WTC11 (cell line): ENCODE measurements at regions not wholly inside any gene's neighbourhood (a gene's known extent, or its start where the extent isn't known, plus 50 kb on each side); places are given as distances from the start of the nearest gene placed in this dataset.

Source experiments
- ATAC-seq: fragments of 200-7000 bp; cut with Tn5 transposase; 2 replicates; pipeline ENCODE4 v1.10.0; 2021; ENCODE audit warnings: mild to moderate bottlenecking, moderate library complexity
- CTCF ChIA-PET: fragments of 300-600 bp; sonication (Branson Sonifier 250); formaldehyde crosslinking; loops from one replicate; lab custom pipeline; 2021; ENCODE audit warnings: antibody characterized with exemption; lab: Charles Lee
- POLR2A ChIA-PET: fragments of 350-600 bp; sonication (Branson Sonifier 250); formaldehyde crosslinking; loops from one replicate; lab custom pipeline; 2021; ENCODE audit warnings: antibody characterized with exemption; lab: Charles Lee
- DNase-seq: peaks from one replicate; pipeline ENCODE4 v3.0.0; 2021; ENCODE audit warnings: low spot score
- H3K27ac Mint-ChIP-seq: 2 replicates; pipeline ENCODE4 v1.8.0; 2021; ENCODE audit warnings: mixed read lengths
- H3K27me3 Mint-ChIP-seq: 2 replicates; pipeline ENCODE4 v1.8.0; 2021; ENCODE audit warnings: low read depth, mild to moderate bottlenecking, moderate library complexity, mixed read lengths
- H3K36me3 Mint-ChIP-seq: 2 replicates; pipeline ENCODE4 v1.8.0; 2021; ENCODE audit warnings: mixed read lengths
- H3K4me1 Mint-ChIP-seq: 2 replicates; pipeline ENCODE4 v1.8.0; 2022; ENCODE audit warnings: mixed read lengths
- H3K4me3 Mint-ChIP-seq: 2 replicates; pipeline ENCODE4 v1.8.0; 2021; ENCODE audit warnings: mild to moderate bottlenecking, moderate library complexity, mixed read lengths
- H3K9me3 Mint-ChIP-seq: 2 replicates; pipeline ENCODE4 v1.8.0; 2021; ENCODE audit warnings: mixed read lengths
- ESRRA ChIP-seq: sonication (generic); formaldehyde crosslinking; IDR thresholded peaks from 2 replicates; pipeline ENCODE4 v1.8.1; 2022; ENCODE audit warnings: mild to moderate bottlenecking, missing genetic modification reagents, borderline replicate concordance
- FOXP1 ChIP-seq: sonication (generic); formaldehyde crosslinking; IDR thresholded peaks from 2 replicates; pipeline ENCODE4 v1.8.0; 2022; ENCODE audit warnings: missing genetic modification reagents, mild to moderate bottlenecking, moderate library complexity, borderline replicate concordance
- GTF2I ChIP-seq: fragments of 250-450 bp; sonication (Bioruptor Pico); conservative IDR thresholded peaks from 2 replicates; pipeline ENCODE4 v1.4.0; 2021; ENCODE audit warnings: mild to moderate bottlenecking
- IRF2 ChIP-seq: sonication (generic); formaldehyde crosslinking; IDR thresholded peaks from 2 replicates; pipeline ENCODE4 v1.8.0; 2022; ENCODE audit warnings: low read depth, missing genetic modification reagents, borderline replicate concordance
- NR2C2 ChIP-seq: sonication (generic); formaldehyde crosslinking; IDR thresholded peaks from 2 replicates; pipeline ENCODE4 v1.8.0; 2022; ENCODE audit warnings: mild to moderate bottlenecking, missing genetic modification reagents
- OVOL2 ChIP-seq: fragments of 250-450 bp; sonication (Bioruptor Pico); IDR thresholded peaks from 2 replicates; pipeline ENCODE4 v1.9.0; 2021; ENCODE audit warnings: mild to moderate bottlenecking, borderline replicate concordance
- TCF7 ChIP-seq: sonication (generic); formaldehyde crosslinking; IDR thresholded peaks from 2 replicates; pipeline ENCODE4 v1.8.0; 2022; ENCODE audit warnings: mild to moderate bottlenecking, low read depth, missing genetic modification reagents, moderate library complexity
- TP53 ChIP-seq: sonication (generic); formaldehyde crosslinking; IDR thresholded peaks from 2 replicates; pipeline ENCODE4 v1.8.1; 2023; ENCODE audit warnings: mild to moderate bottlenecking, missing genetic modification reagents
- ZNF232 ChIP-seq: sonication (generic); formaldehyde crosslinking; IDR thresholded peaks from 2 replicates; pipeline ENCODE4 v1.8.0; 2022; ENCODE audit warnings: mild to moderate bottlenecking, missing genetic modification reagents
- ZNF396 ChIP-seq: fragments of 250-450 bp; sonication (Bioruptor Pico); IDR thresholded peaks from 2 replicates; pipeline ENCODE4 v1.8.0; 2021; ENCODE audit warnings: mild to moderate bottlenecking, moderate library complexity, borderline replicate concordance
- ZNF416 ChIP-seq: fragments of 250-450 bp; sonication (Bioruptor Pico); IDR thresholded peaks from 2 replicates; pipeline ENCODE4 v1.9.0; 2021; ENCODE audit warnings: mild to moderate bottlenecking, inconsistent platforms
- TF ChIP-seq, protein P1 (sequence below): sonication (generic); formaldehyde crosslinking; IDR thresholded peaks from 2 replicates; pipeline ENCODE4 v1.8.0; 2022; ENCODE audit warnings: mild to moderate bottlenecking, missing genetic modification reagents
- TF ChIP-seq, protein P2 (sequence below): sonication (generic); formaldehyde crosslinking; IDR thresholded peaks from 2 replicates; pipeline ENCODE4 v1.8.0; 2022; ENCODE audit warnings: mild to moderate bottlenecking, missing genetic modification reagents
- TF ChIP-seq, protein P3 (sequence below): sonication (generic); formaldehyde crosslinking; IDR thresholded peaks from 2 replicates; pipeline ENCODE4 v1.8.1; 2022; ENCODE audit warnings: low read depth, missing genetic modification reagents, borderline replicate concordance
- TF ChIP-seq, protein P4 (sequence below): sonication (generic); formaldehyde crosslinking; IDR thresholded peaks from 2 replicates; pipeline ENCODE4 v1.8.0; 2023; ENCODE audit warnings: missing genetic modification reagents
- TF ChIP-seq, protein P5 (sequence below): fragments of 250-450 bp; sonication (Bioruptor Pico); IDR thresholded peaks from 2 replicates; pipeline ENCODE4 v2.1.2; 2022; ENCODE audit warnings: mild to moderate bottlenecking, moderate library complexity
- TF ChIP-seq, protein P6 (sequence below): sonication (generic); formaldehyde crosslinking; IDR thresholded peaks from 2 replicates; pipeline ENCODE4 v1.8.1; 2022; ENCODE audit warnings: low read depth, mild to moderate bottlenecking, moderate library complexity, missing genetic modification reagents, borderline replicate concordance
- TF ChIP-seq, protein P7 (sequence below): sonication (generic); formaldehyde crosslinking; IDR thresholded peaks from 2 replicates; pipeline ENCODE4 v1.8.1; 2023; ENCODE audit warnings: mild to moderate bottlenecking, missing genetic modification reagents, borderline replicate concordance

DNA sequence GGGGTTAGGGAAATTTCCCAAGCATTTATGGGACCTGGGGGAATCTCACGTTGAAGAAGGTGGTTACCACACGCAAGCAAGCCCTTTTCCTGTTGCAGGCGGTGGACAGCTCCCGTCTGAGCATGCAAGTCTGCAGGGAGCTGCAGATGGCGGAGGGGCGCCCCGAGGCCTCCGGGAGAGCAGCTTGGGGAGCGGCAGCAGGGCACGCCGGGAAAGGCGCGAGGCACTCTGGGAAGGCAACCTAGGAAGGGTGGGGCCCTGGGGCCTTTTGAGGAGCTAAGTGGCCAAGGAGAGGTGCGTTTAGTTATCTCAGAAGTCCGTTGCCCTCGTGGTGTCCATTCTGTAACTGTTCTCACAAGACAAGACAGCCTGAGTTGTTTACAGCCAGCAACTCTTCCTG is 57.0 kb upstream of the SLC25A4 start:
- H3K9me3 Mint-ChIP-seq: no peaks in the 10 kb centered on the region
- H3K27ac Mint-ChIP-seq: peak overlapping the region; percentile 55; the same call in 1 of the 2 replicates
- TF ChIP-seq OVOL2 (CRISPR knock-in tag) (no peak), TCF7 (CRISPR knock-in tag) (no peak), NR2C2 (CRISPR knock-in tag) (no peak), FOXP1 (CRISPR knock-in tag) (no peak), ZNF416 (CRISPR knock-in tag) (no peak), TP53 (CRISPR knock-in tag) (no peak), ZNF232 (CRISPR knock-in tag) (no peak), ZNF396 (CRISPR knock-in tag) (no peak), GTF2I (CRISPR knock-in tag) (no peak), ESRRA (peak; percentile 65; the same call in 1 of the 2 replicates), IRF2 (CRISPR knock-in tag) (no peak)
- TF ChIP-seq, protein P1, sequence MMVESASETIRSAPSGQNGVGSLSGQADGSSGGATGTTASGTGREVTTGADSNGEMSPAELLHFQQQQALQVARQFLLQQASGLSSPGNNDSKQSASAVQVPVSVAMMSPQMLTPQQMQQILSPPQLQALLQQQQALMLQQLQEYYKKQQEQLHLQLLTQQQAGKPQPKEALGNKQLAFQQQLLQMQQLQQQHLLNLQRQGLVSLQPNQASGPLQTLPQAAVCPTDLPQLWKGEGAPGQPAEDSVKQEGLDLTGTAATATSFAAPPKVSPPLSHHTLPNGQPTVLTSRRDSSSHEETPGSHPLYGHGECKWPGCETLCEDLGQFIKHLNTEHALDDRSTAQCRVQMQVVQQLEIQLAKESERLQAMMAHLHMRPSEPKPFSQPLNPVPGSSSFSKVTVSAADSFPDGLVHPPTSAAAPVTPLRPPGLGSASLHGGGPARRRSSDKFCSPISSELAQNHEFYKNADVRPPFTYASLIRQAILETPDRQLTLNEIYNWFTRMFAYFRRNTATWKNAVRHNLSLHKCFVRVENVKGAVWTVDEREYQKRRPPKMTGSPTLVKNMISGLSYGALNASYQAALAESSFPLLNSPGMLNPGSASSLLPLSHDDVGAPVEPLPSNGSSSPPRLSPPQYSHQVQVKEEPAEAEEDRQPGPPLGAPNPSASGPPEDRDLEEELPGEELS (CRISPR knock-in tag): no peak
- TF ChIP-seq, protein P2, sequence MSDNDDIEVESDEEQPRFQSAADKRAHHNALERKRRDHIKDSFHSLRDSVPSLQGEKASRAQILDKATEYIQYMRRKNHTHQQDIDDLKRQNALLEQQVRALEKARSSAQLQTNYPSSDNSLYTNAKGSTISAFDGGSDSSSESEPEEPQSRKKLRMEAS: peak; percentile 50; the same call in 1 of the 2 replicates
- TF ChIP-seq, protein P3, sequence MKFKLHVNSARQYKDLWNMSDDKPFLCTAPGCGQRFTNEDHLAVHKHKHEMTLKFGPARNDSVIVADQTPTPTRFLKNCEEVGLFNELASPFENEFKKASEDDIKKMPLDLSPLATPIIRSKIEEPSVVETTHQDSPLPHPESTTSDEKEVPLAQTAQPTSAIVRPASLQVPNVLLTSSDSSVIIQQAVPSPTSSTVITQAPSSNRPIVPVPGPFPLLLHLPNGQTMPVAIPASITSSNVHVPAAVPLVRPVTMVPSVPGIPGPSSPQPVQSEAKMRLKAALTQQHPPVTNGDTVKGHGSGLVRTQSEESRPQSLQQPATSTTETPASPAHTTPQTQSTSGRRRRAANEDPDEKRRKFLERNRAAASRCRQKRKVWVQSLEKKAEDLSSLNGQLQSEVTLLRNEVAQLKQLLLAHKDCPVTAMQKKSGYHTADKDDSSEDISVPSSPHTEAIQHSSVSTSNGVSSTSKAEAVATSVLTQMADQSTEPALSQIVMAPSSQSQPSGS: no peak
- TF ChIP-seq, protein P4, sequence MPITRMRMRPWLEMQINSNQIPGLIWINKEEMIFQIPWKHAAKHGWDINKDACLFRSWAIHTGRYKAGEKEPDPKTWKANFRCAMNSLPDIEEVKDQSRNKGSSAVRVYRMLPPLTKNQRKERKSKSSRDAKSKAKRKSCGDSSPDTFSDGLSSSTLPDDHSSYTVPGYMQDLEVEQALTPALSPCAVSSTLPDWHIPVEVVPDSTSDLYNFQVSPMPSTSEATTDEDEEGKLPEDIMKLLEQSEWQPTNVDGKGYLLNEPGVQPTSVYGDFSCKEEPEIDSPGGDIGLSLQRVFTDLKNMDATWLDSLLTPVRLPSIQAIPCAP (CRISPR knock-in tag): no peak
- TF ChIP-seq, protein P5, sequence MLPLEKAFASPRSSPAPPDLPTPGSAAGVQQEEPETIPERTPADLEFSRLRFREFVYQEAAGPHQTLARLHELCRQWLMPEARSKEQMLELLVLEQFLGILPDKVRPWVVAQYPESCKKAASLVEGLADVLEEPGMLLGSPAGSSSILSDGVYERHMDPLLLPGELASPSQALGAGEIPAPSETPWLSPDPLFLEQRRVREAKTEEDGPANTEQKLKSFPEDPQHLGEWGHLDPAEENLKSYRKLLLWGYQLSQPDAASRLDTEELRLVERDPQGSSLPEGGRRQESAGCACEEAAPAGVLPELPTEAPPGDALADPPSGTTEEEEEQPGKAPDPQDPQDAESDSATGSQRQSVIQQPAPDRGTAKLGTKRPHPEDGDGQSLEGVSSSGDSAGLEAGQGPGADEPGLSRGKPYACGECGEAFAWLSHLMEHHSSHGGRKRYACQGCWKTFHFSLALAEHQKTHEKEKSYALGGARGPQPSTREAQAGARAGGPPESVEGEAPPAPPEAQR (CRISPR knock-in tag): no peak
- TF ChIP-seq, protein P6, sequence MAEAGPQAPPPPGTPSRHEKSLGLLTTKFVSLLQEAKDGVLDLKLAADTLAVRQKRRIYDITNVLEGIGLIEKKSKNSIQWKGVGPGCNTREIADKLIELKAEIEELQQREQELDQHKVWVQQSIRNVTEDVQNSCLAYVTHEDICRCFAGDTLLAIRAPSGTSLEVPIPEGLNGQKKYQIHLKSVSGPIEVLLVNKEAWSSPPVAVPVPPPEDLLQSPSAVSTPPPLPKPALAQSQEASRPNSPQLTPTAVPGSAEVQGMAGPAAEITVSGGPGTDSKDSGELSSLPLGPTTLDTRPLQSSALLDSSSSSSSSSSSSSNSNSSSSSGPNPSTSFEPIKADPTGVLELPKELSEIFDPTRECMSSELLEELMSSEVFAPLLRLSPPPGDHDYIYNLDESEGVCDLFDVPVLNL (CRISPR knock-in tag): no peak
- TF ChIP-seq, protein P7, sequence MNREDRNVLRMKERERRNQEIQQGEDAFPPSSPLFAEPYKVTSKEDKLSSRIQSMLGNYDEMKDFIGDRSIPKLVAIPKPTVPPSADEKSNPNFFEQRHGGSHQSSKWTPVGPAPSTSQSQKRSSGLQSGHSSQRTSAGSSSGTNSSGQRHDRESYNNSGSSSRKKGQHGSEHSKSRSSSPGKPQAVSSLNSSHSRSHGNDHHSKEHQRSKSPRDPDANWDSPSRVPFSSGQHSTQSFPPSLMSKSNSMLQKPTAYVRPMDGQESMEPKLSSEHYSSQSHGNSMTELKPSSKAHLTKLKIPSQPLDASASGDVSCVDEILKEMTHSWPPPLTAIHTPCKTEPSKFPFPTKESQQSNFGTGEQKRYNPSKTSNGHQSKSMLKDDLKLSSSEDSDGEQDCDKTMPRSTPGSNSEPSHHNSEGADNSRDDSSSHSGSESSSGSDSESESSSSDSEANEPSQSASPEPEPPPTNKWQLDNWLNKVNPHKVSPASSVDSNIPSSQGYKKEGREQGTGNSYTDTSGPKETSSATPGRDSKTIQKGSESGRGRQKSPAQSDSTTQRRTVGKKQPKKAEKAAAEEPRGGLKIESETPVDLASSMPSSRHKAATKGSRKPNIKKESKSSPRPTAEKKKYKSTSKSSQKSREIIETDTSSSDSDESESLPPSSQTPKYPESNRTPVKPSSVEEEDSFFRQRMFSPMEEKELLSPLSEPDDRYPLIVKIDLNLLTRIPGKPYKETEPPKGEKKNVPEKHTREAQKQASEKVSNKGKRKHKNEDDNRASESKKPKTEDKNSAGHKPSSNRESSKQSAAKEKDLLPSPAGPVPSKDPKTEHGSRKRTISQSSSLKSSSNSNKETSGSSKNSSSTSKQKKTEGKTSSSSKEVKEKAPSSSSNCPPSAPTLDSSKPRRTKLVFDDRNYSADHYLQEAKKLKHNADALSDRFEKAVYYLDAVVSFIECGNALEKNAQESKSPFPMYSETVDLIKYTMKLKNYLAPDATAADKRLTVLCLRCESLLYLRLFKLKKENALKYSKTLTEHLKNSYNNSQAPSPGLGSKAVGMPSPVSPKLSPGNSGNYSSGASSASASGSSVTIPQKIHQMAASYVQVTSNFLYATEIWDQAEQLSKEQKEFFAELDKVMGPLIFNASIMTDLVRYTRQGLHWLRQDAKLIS: no peak
- peaks cover 5% of the 10 kb centered on the region; the same call in 1 of the 2 replicates for H3K27me3 Mint-ChIP-seq
- ATAC-seq (peak; percentile 86), DNase-seq (peak; percentile 39)
- H3K4me3 Mint-ChIP-seq: no peak overlapping the region
- POLR2A ChIA-PET: interaction anchor here (0.6 kb wide), 1 partner anchor 310 kb away, joined by 3 read pairs; the partner anchor contains the start of gene LRP2BP
- peaks cover 40% of the 10 kb centered on the region for H3K4me1 Mint-ChIP-seq
- CTCF ChIA-PET: interaction anchor here (1.0 to 1.8 kb wide), 5 partner anchors 10 to 98 kb away, joined by 3 to 6 read pairs (median 5); no protein-coding TSS in a partner anchor
- H3K36me3 Mint-ChIP-seq: no peaks in the 10 kb centered on the region
